NCI-H748 treated with DMSO at 0.1 percent for 48 hours (cell line): ENCODE measurements at regions not wholly inside any gene's neighbourhood (a gene's known extent, or its start where the extent isn't known, plus 50 kb on each side); places are given as distances from the start of the nearest gene placed in this dataset.
"Not testable (repeated sequence)": the region's sequence is repeated elsewhere in the genome, so short reads cannot be mapped to it uniquely, and the experiment has no call there.

Experiments
- DNase-seq: peaks from one replicate; lab custom pipeline; 2025; lab: John Stamatoyannopoulos, UW

DNA sequence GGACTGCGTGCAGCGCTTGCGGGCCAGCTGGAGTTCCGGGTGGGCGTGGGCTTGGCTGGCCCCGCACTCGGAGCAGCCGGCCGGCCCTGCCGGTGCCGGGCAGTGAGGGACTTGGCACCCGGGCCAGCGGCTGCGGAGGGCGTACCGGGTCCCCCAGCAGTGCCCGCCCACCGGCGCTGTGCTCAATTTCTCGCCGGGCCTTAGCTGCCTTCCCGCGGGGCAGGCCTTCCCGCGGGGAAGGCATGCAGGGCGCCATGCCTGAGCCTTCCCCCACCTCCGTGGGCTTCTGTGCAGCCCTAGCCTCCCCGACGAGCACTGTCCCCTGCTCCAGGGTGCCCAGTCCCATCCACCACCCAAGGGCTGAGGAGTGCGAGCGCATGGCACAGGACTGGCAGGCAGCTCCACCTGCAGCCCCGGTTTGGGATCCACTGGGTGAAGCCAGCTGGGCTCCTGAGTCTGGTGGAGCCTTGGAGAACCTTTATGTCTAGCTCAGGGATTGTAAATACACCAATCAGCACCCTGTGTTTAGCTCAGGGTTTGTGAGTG lies 975.0 kb upstream of the NRXN1 start:
- DNase-seq = not testable (repeated sequence)

DNA sequence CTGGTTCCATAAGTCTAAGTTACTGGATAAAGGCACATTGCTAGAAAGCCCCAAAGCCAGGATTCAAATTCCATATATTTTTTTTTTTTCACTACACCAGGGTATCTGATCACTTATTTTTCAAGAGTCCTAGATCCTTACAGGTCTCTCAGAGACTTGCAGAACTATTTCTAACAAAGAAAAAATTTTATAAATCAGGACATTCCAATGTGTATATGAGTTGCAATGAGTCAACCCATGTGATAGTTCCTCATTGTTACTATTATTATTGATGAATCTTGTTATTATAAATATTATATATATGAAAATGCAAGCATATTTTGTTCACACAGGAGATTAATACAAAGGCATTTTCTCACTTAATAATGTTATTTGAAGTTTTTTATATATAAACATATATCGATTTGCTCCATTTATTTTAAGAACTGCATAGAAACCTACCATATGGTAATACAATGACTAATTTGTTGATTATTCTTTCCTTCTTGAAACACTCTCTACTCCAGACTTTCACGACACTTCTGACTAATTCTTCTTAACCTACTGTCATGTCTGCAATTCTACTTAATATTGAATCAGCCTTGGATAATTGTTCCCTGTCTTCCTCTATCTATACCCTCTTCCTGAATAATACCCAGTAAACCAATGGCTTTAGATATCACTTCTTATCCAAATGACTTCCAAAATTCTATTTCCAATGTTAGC lies 968.4 kb upstream of the NRXN1 start:
- DNase-seq = no peak

DNA sequence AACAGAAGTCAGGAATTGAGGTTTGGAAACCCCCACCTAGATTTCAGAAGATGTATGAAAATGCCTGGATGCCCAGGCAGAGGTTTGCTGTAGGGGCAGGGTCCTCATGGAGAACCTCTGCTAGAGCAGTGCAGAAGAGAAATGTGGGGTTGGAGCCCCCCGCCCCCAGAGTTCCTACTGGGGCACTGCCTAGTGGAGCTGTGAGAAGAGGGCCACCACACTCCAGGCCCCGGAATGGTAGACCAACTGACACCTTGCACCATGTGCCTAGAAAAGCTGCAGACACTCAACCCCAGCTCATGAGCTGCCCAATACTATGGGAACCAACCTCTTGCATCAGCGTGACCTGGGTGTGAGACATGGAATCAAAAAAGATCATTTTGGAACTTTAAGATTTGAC lies 967.0 kb upstream of the NRXN1 start:
- no peak for DNase-seq

DNA sequence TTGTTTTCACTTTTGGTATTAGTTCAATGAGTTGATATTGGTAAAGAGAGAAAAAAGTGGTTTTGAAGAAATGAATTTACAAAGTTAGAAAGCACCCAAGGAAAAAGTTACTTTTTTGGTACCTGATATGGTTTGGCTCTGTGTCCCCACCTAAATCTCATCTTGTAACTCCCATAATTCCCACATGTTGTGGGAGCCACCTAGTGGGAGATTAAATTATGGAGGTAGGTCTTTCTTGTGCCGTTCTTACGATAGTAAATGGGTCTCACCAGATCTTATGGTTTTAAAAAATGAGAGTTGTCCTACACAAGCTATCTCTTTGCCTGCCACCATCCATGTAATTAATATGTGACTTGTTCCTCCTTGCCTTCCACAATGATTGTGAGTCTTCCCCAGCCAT lies 965.6 kb upstream of the NRXN1 start:
- no peak for DNase-seq

DNA sequence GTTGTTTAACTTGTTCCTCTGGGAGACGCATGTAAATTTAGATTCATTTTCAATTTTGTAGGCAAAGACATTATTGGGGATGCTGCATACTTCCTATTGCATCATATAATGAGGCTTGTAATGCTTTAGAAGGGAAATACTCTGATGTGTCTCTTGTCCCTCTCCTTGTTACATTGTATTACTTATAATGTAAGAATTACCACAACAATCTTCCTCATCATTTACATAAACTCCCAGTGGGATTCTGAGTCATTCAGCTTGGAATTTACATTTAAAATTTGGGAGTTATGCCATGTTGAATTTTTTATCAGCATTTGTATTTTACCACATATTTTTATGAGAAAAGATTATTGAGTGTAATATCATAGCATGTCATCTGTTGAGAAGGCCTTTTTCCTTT lies 963.4 kb upstream of the NRXN1 start:
- no peak for DNase-seq

DNA sequence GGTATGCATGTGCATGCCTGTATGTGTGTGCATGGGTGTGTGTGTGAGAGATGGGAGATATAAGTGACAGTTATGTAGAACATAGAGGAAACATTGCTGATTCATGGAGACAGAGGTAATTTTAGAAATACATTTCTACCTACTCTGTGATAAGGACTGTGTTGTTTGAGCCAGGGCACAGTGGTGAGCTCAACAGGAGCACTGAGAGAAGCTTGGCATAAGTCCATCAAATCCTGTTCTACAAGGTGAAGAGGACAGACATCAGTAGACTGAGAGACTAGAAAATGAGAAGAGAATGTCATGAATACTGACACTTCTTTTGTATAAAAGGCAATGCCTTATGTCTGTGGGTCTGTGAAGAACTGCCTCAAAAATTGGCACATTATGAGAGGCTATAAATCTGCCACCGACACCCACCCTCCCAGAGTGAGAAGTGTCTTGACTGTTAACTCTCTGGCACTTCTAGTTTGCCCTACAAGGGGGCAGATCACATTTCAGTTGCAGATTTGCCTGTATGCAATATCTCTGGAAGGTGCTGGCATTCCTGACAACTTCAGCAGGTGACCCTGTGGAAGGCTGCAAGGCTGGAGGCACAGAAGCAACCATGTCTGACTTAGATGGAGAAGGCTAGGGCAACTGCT lies 962.3 kb upstream of the NRXN1 start:
- DNase-seq = no peak

DNA sequence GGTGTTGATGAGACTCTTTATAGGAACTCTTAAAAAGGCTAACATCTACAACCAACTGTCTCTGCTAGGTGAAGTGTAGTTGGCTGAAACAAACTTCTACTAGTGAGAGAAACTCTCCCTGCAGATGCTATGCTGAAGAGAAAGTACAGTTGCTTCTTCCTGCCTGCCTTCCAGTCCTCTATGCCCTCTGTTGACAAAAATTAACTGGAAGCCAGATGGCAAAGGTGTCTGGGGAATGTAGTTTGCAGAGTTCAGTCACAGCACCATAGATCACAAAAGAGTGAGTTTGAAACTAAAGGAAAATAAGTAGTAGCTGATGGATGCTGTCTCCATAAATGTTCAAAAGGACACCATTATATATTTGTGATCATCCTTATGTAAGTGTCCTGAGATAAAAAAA lies 958.8 kb upstream of the NRXN1 start:
- DNase-seq = no peak

DNA sequence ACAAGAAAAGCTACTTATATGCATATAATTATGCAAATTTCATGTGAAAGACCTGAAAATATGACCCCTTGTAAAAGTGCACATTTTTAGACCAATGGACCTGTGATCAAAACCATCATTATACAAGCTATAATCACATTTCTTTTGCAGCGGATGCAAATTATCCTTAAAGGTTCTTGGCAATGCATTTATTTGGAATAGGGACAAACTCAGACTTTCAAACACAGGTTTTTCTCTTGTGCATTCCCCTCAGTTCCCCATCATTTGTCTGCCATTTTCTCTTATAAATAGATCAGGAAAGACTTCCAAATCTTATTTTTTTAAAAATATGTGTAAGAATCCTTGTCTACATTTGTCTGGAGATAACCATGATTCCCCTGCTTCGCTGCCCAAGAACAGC lies 954.2 kb upstream of the NRXN1 start:
- DNase-seq = no peak

DNA sequence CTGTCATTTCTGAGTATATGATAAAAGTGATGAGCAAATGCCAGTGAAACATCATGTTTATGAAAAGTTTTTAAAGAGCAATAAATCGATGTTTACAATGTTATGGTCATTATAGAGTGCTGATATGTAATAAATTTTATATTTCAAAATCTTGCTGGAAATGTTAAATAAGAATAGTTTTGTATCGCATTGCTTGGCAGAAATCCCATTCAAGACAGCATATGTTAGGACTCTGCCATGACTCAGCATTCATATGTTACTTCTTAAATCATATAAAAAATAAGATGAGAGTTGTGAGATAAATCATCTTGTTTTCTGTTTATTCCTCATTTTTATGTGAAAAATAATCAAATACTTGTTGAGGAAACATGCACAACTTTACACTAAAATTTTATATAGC lies 949.9 kb upstream of the NRXN1 start:
- no peak for DNase-seq

DNA sequence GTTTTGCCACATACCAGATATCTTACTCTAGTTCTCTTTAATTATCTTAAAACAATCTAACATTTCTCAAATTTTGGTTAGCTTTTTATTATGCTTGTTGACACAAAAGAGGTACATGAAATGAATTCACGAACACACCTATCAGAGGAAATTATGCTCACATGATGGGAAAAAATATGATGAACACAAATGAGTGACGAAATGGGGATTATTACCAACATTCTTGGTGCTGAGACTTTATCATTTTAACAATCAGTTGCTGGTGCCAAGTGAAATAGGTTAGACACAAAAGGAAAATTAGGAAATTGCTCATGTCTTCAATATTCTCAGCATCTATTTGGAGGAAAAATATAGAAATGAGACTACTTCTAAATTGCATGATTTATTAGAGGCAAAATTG lies 944.7 kb upstream of the NRXN1 start:
- no peak for DNase-seq

DNA sequence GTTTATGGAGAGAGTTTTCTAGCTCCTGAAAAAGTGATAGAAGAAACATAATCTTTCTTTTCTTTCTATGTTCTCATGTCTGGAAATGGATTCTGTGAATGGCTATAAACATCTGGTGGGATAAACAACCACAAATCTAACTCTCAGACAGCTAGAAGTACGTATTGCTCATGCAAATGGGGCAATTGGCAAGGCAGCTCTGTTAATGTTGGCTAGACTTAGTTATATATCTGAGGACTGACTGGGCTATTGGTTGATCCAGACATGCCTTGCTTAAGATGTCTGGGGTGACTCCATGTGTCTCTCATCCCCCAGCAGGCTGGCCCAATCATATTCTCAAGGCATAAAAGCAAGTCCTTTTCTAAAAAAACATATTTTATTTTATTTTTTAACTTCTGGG lies 939.2 kb upstream of the NRXN1 start:
- DNase-seq = no peak

DNA sequence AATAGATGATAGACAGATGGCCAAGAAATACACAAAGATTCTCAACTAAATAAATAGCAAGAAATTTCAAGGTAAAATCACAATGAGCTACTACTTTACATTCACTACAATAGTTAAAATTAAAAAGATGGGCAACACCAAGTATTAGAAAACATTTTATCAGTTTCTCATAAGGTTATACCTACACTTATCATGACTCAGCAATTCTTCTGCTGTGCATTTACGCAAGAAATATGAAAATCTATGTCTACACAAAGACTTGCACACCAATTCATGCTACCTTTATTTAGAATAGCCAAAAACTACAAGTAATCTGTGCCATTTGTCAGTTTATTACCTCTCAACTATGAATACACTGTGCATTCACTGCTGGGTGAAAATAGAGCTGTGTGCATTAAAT lies 937.4 kb upstream of the NRXN1 start:
- DNase-seq = no peak

DNA sequence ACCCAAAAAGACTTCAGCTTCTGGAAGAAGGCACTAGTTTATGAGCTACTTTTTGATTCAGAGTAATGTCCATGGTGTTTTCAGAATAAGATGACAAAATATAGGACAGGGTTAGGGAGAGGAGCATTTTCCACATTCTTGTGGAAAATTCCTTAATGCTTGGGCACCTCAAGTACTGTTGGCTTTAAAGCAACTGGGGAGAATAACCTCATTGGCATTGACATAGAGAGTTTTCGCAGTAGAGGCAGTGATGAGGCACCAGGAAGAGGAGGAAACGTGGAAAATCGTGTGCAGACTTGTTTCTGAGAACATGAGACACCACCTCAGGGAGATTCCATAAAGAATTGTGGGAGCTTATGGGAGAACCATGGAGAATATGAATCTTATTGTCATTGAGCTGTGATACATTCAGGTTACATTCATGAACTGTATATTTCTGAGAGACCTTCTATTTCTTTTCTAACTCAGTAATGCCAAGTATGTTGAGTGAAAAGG lies 929.0 kb upstream of the NRXN1 start:
- no peak for DNase-seq

DNA sequence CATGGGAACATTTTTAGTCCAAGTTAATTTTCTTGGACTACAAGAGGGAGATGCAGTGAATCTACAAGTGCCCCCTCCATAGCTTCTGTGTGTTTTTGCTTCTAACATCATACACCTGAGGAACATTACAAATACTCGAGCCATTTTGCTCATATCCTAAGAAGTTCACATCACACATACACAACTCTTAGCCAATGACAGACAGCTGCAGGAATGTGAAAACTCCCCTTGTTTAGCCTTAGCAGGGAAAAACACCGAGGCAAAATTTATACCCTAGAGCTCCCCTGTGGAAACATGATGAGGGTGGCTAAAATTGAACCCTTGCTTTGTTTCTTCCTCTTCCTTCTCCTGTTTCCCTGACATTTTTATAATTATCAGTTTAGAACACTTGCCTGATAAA lies 928.3 kb upstream of the NRXN1 start:
- no peak for DNase-seq

DNA sequence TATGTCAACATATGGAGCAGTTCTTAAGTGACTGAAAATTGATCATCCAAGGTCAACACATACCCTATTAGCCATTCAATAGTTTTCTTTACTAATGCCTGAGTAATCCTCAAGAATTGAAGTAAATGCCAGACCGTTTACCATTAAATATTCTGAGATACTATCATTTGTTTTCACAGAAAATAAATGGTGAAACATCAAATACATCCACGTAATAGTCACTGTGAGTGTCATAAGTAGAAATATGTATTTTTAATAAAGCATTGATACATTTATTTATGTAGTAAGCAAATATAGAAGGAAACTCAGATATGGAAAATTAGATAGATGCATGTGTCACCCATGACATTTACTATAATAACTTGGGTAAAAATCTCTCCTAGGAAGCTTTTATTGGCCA lies 927.8 kb upstream of the NRXN1 start:
- no peak for DNase-seq

DNA sequence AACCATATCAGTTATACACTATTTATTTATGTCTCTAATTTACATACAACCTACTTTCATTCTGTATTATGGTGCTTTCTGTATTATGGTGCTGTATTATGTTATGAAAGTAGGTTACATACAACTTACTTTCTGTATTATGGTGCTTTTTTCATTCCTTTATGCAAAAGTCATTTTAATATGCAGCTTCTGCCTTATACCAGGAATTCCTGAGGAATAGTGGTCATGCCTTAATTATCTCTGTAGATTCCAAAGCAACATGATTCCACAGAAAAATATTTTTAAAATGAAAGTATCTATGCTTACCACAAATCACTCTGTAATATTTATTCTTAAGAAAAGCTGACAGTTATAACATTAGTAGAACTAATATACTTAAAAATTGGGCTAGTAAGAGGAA lies 922.0 kb upstream of the NRXN1 start:
- no peak for DNase-seq

DNA sequence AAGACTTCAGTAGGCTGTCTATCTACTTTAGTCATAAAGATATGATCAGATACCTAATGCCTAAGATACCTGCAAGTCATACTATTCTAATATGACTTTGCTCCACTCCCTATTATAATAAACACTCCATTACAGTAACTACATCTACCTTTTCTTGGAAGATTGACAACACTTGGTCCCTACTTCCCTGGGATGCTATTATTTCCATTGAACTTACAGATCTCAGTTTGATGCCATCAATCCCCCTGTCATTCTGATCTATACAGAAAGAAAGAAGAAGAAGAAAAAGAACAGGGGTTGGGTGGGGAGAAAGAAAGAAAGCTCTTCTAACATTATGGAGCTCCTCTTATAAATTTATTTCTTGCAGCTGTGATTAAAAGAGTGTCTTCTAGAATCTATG lies 889.1 kb upstream of the NRXN1 start:
- no peak for DNase-seq

DNA sequence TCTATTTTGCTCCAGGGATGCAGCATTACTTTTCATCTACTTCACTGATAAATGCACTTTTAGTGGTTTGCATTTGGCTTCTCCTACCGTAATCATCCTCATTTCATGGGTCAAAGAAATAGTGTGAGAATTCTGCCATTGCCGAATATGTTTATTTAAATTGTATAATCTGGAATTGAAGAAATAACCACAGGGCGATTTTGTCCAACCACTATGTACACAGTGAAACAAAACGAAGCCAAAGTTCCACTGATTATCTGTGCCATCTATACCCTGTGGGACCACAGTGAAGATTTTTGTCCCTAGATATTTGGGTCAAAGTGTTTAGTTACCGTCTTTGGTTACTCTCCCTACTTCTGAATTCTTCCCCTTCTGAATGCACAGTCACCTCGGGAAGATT lies 888.6 kb upstream of the NRXN1 start:
- no peak for DNase-seq

DNA sequence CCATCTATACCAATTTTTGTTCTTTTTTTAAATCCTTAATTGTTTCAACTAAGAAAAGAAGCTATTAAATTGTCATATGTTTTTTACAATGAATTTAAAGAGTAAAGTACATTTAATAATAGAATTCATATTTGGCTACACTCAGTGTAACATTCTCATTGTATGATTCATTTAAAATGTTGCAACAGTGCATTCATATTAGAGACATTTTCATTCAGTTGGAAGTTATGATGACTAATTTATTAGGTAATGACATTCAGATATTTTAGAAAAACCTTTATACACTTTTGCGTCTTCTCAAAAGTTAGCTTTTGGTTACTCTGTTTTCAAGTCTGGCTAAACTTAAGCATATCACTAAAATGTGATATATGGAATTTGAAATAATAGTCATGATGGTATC lies 887.5 kb upstream of the NRXN1 start:
- DNase-seq = no peak

DNA sequence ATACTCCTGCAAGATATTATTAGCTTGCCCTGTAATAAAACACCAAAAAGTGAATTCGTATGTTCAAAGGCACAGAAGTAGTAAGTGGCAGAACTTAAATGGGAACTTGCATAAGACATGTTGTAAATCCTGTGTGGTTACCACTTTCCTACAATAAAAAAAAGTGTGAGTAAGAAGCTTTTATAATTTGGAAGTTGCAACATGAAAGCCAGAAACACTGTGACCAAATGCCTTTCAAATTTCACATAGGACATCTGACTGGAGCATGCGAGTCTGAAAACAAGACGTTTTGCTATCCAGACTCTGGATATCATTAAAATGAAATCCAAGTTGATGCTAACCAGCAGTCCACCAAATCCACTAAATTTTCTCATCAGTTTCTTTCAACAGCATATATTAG lies 886.2 kb upstream of the NRXN1 start:
- no peak for DNase-seq

DNA sequence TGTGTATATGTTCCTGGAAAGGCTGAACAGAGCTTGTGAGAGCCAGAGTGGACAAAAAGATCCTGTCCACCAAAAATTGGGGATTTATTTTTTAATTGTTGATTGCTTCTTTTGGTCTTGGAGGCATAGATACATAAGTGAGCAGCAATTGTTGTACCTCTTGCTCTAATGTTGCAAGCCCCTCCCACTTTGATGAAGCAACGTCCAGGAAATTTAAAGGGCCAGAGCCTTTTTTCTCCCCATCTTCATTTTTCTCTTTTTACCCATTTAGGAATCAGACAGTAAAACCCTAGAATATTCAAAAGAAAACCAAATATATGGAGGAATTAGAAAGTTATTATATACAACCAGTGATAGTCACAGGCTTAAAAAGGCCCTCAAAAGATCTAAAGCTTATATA lies 871.8 kb upstream of the NRXN1 start:
- no peak for DNase-seq

DNA sequence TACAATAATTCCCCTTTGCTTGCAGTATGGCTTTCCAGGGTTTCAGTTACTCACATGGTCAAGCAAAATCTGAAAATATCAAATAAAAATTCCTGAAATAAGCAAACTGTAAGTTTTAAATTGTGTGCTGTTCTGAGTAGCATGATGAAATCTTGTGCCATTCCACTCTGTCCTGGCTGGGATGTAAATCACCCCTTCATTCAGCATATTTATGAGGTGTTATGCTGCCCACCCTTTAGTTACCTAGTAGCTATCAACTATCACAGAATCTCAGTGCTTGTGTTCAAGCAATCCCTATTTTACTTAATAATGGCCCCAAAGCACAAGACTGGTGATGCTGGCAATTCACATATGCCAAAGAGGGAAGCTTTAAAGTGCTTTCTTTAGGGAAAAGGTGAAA lies 867.7 kb upstream of the NRXN1 start:
- no peak for DNase-seq

DNA sequence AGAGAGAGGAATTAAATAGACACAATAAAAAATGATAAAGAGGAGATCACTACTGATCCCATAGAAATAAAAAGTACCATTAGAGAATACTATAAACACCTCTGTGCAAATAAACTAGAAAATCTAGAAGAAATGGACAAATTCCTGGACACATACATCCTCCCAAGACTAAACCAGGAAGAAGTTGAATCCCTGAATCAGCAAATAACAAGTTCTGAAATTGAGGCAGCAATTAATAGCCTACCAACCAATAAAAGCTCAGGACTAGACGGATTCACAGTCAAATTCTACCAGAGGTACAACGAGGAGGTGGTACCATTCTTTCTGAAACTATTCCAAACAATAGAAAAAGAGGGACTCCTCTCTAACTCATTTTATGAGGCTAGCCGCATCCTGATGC lies 862.7 kb upstream of the NRXN1 start:
- DNase-seq = not testable (repeated sequence)

DNA sequence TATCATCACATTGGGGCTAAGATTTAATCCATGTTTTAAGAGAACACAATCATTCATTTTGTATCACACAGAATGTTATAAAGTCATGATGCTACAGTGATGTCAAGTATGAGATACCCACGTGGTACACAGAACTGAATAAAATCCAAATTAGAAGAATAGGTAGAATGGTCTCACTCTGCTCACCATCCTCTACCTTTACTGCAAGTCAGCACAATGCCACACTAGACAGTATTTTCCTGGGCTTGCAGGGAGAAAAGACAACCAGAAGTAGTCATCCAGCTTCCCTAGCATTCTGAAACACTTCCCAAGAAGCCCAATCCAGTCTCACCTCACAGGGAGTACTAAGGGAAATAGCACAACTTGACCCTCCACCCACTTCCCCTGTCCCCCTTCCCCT lies 856.2 kb upstream of the NRXN1 start:
- no peak for DNase-seq
